Embryonic facial prominence (tissue), 1 donor: ENCODE measurements at regions not wholly inside any gene's neighbourhood (a gene's known extent, or its start where the extent isn't known, plus 50 kb on each side); places are given as distances from the start of the nearest gene placed in this dataset.
A peak's percentile ranks its signal among the peaks of the same experiment; 100 is the strongest.
"Not testable (repeated sequence)": the region's sequence is repeated elsewhere in the genome, so short reads cannot be mapped to it uniquely, and the experiment has no call there.

Experiments used
- DNase-seq: peaks from one replicate; pipeline ENCODE4 v3.0.0-alpha.2; 2016; ENCODE audit errors: extremely low spot score

DNA sequence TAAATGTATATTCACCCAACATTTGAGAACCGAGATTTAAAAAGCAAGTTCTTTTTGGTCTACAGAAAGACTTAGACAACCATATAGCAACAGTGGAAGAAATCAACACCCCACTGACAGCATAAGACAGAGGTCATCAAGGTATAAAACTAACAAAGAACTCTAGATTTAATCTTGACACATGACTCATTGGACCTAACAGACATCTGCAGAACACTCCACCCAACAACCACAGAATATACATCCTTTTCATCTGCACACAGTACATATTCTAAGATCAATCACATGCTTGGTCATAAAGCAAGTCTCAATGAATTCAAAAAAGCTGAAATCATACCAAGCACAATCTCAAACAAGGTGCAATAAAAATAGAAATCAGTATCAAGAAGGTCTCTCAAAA, 65.8 kb downstream of the SPIN4 start:
- no peak for DNase-seq

DNA sequence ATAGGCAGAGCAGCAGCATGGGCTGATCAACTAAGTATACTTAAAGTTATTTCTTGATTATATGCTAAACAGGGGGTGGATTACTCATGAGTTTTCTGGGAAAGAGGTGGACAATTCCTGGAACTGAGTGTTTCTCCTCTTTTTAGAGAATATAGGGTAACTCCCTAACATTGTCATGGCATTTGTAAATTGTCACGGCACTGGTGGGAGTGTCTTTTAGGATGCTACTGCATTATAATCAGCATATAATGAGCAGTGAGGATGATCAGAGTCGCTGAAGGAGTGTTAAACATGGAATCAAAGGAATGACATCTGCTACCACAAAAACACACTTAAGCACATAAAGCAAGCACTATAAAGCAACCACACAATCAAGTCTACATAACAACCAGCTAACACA, 66.5 kb downstream of the SPIN4 start:
- DNase-seq = no peak

DNA sequence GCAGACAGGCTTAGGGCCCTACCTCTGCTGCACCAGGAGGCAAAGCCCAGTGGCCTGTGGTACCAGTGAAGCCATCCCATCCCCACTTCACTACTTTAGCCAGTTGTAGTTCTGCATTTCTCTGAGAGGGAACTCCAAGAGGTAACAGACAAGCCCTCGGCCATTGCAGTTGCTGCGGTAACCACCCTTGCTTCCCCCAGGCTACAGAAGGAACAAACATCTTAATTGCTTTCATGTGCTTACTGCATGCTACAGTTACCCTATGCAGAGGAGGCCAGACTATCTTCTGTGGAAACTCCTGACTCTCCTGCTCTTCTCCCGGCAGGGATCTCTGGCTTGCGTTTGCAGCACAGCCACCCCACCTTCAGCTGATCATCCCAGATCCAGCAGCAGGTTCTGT, 67.8 kb downstream of the SPIN4 start:
- no peak for DNase-seq

DNA sequence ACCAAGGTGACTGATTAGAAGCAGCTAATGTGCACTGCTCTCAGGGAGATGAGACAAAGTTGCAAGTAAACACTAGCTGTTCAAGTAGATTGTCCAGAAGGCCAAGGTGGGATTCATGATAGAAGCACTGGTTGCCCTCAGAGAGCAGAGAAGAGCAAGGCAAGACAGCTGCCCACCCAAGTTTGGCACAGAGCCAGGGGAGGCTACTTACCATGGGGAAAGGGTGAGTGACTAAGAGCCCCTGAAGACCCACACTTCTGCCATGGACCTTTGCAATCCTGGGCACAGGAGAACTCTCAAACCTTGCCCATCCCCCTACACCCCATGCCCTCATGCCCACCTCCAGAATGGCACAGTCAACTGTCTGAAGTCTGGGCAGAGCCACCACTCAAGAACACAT, 68.3 kb downstream of the SPIN4 start:
- DNase-seq = no peak

DNA sequence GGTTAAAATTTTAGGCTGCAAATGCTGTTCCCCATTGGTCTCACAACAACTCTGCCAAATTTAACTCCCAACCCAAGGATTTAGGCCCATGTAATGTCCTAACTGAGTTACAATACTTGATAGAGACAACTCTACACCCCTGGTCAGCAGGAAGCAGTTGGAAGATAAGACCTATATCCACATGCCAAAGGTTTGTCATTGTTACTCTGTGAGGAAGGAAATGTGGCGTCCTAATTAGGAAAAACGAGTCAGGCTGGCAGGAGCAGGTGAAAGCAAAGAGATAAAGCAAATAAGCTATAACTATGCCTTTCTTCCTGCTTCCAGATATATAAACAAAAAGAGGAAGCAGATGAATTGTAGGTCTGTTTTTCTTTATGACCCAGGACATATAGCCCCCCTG, 69.1 kb downstream of the SPIN4 start:
- DNase-seq = no peak

DNA sequence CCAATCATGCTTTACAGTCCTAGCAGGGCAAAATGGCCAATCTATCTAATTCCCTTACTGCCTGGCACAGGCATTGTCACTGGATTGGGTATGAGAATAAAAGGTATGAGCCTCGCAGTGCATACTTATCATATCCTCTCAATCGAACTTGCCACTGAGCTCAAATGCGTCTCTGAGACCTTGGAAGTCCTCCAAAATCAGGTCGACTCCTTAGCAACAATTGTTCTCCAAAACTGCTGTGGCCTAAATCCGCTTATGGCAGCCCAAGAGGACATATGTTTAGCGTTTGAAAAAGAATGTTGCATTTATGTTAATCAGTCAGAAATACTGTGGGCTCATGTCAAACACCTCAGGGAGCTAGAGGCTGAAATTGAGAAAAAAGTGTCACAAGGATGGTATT, 69.7 kb downstream of the SPIN4 start:
- no peak for DNase-seq

DNA sequence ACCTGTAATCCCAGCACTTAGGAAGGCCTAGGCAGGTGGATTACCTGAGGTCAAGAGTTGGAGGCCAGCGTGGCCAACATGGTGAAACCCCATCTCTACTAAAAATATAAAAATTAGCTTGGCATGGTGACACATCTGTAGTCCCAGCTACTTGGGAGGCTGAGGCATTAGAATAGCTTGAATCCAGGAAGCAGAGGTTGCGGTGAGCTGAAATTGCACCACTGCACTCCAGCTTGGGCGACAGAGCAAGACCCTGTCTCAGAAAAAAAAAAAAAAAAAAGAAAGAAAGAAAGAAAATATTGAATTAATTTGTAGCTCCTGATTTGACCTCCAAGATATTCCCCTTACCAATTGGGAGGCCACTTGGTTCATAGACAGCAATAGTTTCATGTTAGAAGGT, 73.7 kb downstream of the SPIN4 start:
- DNase-seq = not testable (repeated sequence)

DNA sequence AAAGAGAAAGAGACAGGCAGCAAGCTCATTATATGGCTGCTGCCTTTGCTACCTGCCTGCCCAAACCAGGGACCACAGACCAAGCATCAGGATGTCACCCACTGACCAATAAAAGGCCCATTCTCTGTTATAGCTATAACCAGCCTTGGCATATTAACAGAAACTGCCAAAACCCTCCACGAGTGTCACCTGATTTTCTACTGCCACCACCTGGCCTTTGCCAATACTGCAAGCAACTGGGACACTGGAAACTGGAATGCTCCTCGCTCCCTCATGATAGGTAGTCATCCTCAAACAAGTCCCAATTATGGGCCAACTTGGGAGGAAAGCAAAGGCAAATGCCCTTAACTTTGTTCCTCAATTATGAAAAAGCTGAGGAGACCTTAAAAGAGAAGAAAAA, 76.0 kb downstream of the SPIN4 start:
- DNase-seq = no peak

DNA sequence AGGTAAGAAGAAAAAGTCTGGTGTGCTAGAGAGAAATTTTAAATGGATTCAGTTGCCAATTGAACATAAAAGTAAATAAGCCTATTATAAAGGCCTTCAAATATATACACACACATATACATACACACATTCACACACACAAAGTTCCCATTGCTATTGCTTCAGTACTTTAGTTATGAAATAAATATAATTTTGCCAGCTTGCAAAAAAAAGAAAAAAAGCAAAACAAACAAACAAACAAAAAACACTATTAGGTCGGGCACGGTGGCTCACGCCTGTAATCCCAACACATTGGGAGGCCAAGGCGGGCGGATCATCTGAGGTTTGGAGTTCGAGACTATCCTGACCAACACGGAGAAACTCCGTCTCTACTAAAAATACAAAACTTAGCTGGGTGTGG, 80.3 kb downstream of the SPIN4 start:
- DNase-seq = no peak

DNA sequence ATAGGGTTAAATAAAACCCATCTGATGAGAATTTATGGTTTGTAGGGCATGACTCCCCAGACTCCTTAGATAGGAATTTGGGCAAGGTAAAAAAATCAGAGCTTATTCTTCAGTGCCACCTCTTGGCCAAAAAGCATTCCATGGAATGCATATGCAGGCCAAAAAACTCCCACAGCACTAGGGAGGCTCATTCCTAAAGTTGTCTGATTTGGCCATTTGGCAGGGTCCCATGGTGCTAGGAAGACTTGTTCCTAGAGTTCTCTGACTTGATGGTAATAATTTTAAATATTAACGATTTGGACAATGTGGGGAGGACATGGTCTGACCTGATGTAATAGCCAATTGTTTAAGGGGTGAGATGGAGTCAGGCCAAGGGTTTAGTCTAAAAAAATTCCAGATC, 93.0 kb downstream of the SPIN4 start:
- DNase-seq = no peak

DNA sequence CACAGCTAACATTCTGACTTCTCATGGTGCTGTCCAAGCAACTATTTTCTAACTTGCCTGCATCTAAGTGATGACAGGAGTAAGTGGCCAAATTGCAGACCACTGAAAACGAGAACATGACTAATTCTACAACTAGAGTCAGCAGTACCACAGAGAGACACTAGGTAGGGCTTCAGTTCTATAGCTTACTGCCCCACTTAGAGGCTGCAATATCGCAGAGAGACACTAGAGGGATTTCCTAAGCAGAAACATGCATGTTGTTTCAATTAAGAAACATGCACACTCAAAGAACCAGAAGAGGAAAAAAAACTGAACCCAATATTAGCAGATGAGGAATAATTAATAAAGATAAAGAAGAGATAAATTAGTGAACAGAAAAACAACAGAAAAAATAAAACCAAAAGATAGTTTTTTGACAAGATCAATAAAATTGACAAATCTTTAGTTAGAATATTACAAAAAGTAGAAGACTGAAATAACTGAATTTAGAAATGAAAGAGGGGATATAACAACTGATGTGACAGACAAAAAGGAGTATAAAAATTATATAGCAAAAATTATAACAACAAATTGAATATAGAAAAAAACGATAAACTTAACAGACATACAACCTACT, 100.8 kb downstream of the SPIN4 start:
- DNase-seq = peak; percentile 42

DNA sequence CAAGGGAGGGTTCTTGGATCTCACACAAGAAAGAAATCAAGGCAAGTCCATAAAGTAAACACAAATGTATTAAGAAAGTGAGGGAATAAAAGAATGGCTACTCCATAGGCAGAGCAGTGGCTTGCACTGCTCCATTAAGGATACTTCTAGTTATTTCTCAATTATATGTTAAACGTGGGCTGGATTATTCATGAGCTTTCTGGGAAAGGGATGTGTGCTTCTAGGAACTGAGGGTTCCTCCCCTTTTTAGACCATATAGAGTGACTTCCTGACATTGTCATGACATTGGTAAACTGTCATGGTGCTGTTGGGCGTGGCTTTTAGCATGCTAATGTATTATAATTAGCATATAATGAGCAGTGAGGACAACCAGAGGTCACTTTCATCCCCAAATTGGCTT, 108.4 kb downstream of the SPIN4 start:
- DNase-seq = not testable (repeated sequence)

DNA sequence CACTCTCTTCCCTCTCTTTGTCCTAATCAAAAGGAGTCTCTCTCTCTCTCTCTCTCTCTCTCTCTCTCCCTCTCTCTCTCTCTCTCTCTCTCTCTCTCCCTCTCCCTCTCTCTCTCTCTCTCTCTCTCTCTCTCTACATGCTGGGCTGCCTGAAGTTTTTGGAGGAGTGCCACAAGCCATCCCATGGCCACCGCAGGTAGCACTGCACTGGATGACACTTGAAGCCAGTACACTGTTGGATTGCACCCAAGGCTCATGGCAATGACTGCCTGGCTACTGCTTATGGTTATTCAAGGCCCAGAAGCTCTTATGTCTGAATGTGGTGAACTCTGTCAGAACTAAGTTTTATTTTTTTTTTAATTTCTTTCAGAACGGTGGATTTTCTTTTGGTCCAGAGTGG, 115.2 kb downstream of the SPIN4 start:
- not testable (repeated sequence) for DNase-seq

DNA sequence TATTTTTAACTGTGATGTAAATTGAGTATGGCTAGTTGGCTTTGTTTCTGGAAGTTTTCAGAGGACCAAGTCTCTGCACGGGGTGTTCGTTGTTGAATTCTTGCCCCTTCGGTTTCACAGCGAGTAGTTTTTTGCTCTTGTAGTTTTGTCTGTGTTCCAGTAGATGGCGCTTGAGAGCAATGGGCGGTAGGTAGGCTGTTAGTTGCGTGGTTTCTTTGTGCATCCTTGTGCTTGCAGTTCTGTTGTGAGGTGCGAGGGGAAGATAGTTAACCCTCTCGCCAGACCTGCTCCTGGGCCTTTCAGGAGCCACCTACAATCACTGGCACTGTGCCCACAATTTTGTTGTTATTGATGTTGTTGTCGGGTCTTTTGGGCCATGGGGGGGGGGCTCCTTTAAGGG, 118.1 kb downstream of the SPIN4 start:
- not testable (repeated sequence) for DNase-seq

DNA sequence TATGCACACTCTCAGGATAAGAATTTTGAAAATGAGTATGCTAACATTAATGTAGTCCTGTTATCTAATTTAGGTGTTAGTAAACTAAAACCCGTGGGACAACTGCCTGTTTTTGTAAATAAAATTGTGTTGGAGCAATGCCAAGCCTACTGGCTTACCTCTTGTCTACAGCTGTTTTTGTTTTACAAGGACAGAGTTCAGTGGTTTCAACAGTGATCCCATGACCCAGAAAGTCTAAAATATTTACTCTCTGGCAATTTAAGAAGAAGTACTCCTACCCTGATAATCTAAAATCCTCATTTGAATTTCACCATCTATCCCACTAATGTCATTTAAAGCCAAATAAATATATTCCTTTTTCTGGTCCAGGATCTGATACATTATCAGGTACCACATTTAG, 132.9 kb downstream of the SPIN4 start:
- DNase-seq = not testable (repeated sequence)

DNA sequence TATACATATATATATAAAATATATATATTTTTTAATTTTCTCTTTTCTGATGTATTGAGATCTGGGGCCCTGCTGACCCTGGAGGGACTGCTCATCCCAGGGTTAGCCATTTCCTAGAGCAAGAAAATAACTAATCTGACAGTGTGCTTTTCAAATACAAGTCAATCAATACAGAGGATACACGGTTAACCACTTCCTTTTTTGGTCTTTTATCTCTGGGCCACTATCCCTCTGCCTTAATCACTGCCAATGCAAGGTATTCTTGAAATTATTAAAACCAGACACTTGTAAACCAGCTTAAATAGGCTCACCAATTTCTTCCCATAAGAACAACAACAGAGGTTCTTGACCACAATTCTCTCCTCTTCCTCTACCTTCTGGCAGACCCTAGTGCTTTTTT, 133.6 kb downstream of the SPIN4 start:
- DNase-seq = not testable (repeated sequence)

DNA sequence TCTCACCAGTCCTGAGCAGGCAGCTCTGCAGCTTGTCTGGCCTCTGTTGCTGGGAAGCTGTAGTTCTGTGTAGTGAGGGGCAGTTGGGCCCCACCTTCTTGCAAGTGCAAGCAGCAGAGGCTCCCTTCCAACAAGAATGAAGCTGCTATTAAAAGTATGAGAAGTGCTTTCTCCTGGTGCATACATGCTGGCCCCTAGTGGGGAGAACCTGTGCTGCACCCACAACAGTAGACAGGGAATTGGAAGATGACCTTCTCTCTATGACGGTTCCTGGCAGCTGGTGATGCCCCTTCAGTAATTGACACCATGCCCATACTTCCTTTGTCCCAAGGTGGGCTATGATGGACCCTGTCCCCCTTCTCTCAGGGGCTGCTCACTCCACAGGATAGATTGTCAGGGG, 141.5 kb downstream of the SPIN4 start:
- DNase-seq = not testable (repeated sequence)

DNA sequence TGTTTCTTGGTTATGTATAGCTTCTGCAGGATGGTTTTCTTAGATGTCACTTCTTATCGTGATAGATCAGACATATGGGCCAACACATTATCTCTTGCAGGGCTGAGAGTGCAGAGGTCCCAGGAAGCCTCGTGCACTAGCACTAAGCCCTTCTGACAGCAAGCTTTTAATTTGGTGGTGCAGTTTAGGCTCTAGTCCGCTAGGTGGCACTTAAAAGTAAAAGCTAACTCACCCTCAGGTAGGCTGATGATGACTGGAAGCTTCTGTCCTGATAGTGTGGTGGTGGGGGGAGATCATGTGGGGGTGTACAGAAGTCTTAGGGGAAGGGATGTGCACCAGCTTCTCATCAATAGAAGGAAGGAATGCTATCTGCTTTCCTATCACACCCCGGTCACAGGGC, 142.0 kb downstream of the SPIN4 start:
- DNase-seq = not testable (repeated sequence)

DNA sequence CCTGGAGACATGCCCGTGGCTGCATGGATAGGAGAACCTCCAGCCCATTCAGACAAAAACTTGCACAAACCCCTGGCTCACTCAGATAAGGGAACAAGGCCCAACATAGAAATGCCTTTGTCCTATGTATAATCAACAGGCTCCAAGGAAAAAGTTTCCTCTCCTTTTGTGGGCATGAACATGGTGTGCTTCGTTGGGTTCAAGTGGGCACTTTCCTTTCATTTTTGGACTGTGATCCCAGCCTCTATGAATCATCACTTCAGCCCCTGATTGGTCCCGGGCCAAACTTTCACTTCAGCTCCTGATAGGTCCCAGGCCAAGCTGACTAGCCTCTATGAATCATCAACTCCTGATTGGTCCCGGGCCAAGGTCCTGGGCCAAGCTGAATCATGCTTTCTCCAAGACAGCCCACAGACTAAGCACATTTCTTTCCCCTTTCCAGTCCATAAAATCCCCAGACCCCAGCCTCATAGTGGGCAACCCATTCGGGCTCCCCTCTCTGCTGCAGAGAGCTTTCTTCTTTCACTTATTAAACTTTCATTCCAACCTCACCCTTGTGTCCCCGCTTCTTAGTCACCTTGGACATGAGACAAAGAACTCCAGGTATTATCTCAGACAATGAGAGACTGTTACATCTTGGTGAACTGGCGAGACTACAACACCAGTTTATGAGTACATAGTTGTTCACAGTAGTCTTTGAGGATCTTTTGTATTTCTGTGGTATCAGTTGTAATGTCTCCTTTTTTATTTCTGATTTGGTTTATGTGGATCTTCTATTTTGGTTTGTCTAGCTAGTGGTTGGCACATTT, 146.7 kb downstream of the SPIN4 start:
- not testable (repeated sequence) for DNase-seq

DNA sequence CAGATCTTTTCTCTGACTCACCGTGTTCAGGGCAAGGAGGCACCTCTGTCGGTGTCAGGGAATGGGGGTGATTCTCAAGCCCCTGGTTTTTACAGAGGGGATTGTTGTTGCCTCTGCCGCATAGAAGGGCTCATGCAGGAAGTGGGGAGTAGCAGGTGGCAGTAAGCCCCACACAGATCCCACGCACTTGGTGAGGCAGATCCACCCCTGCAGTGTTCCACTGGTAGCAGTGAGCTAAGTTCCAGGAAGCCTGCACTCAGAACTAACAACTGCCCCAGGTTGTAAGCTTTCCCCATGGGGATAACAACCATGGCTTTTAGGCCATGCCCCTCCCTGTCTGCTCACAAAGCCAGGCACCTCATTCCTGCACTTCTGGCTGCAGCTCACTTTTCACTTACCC, 149.1 kb downstream of the SPIN4 start:
- DNase-seq = not testable (repeated sequence)

DNA sequence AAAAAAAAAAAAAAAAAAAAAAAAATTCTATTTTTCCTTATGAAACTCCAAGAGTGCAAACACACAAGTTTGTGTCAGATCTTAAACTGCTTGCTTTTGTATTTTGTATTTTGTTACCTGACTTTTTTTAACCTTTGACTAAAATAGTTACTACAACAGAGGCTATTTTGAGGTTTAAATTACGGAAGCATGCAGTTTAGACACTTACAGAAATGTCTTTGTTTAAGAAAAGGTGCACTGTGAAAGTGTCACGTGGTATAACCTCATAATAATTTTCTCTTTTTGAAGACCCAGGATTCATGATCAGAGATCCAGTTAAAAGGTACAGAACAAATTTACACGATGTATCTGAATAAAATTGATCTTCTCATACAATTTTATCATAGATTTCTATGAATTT, 152.4 kb downstream of the SPIN4 start:
- not testable (repeated sequence) for DNase-seq

DNA sequence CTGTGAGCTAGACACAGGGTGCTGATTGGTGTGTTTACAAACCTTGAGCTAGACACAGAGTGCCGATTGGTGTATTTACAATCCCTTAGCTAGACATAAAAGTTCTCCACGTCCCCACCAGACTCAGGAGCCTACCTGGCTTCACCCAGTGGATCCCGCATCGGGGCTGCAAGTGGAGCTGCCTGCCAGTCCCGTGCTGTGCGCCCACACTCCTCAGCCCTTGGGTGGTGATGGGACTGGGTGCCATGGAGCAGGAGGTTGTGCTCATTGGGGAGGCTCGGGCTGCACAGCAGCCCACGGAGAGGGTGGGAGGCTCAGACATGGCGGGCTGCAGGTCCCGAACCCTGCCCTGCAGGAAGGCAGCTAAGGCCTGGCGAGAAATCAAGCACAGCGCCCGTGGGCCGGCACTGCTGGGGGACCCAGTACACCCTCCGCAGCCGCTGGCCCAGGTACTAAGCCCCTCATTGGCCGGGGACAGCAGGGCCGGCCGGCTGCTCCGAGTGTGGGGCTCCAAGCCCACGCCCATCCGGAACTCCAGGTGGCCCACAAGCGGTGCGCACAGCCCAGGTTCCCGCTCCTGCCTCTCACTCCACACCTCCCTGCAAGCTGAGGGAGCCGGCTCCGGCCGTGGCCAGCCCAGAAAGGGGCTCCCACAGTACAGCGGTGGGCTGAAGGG, 158.6 kb downstream of the SPIN4 start:
- not testable (repeated sequence) for DNase-seq

DNA sequence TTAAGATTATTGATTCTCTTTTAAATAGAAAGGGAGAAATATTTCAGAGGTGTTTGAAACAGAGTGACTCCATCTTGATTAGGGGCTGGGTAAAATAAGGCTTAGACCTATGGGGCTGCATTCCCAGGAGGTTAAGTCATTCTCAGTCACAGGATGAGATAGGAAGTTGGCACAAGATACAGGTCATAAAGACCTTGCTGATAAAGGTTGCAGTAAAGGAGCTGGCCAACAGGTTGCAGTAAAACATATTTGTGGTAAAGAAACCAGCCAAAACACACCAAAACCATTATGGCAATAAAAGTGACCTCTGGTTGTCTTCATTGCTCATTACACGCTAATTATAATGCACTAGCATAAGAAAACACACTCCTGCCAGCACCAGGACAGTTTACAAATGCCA, 165.0 kb downstream of the SPIN4 start:
- DNase-seq = no peak
